B cell (primary cell): ENCODE measurements at regions not wholly inside any gene's neighbourhood (a gene's known extent, or its start where the extent isn't known, plus 50 kb on each side); places are given as distances from the start of the nearest gene placed in this dataset.
"Not testable (repeated sequence)": the region's sequence is repeated elsewhere in the genome, so short reads cannot be mapped to it uniquely, and the experiment has no call there.

Experiments used
- EZH2 ChIP-seq: IDR thresholded peaks from 2 replicates; pipeline ENCODE4 v1.6.1; 2012; ENCODE audit warnings: borderline replicate concordance, low read depth, mild to moderate bottlenecking, moderate library complexity, low read length; ENCODE audit not compliant: insufficient read depth, poor library complexity, severe bottlenecking
- TF ChIP-seq, protein P1 (sequence below): fragments of 200-600 bp; IDR thresholded peaks from one replicate; pipeline ENCODE4 v1.8.0; 2022; ENCODE audit warnings: antibody characterized with exemption, mild to moderate bottlenecking

DNA sequence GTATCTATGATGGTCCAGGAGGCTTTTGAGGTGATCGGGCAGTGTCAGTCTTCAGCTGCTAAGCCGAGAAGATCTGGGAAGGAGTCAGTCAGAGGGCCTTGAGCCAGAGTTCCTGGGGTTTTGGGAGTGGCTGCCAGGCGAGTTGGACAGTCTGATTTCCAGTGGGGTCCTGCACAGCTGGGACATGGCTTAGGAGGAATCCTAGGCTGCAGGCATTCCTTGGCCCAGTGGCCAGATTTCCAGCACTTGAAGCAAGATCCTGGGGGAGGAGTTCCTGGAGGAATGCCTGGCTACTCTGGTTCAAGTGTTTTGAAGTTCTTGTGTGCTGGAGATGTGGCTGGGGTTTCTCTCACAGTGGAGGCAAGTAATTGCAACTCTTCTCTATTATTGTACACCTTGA, 271.3 kb downstream of the FGF10 start:
- TF ChIP-seq EZH2, result not testable (repeated sequence)
- TF ChIP-seq, protein P1, sequence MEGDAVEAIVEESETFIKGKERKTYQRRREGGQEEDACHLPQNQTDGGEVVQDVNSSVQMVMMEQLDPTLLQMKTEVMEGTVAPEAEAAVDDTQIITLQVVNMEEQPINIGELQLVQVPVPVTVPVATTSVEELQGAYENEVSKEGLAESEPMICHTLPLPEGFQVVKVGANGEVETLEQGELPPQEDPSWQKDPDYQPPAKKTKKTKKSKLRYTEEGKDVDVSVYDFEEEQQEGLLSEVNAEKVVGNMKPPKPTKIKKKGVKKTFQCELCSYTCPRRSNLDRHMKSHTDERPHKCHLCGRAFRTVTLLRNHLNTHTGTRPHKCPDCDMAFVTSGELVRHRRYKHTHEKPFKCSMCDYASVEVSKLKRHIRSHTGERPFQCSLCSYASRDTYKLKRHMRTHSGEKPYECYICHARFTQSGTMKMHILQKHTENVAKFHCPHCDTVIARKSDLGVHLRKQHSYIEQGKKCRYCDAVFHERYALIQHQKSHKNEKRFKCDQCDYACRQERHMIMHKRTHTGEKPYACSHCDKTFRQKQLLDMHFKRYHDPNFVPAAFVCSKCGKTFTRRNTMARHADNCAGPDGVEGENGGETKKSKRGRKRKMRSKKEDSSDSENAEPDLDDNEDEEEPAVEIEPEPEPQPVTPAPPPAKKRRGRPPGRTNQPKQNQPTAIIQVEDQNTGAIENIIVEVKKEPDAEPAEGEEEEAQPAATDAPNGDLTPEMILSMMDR, result not testable (repeated sequence)
